ENCODE measurements at regions not wholly inside any gene's neighbourhood (a gene's known extent, or its start where the extent isn't known, plus 50 kb on each side); places are given as distances from the start of the nearest gene placed in this dataset.

DNA sequence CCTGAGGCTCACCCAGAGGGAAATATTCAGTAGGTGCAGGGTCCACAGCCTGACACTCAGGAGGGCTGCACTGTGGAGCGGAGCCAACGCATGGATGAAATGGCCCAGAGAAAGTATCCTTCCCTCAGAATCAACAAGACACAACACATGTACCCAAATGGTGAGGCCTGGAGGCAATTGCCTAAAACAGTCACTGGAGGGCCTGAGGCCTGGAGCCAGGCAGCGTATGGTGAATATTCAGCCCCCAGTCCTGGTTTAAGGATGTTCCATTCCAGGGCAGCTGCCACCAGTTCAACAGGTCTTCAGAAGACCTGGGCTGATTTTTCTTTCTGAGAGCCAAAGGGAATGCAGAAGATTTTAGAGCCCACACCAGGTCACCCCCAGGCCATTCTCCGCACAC, 264.8 kb downstream of the INSC start:
- DNase-seq (ENCODE audit: low read depth in 2 of 2) = no peak

DNA sequence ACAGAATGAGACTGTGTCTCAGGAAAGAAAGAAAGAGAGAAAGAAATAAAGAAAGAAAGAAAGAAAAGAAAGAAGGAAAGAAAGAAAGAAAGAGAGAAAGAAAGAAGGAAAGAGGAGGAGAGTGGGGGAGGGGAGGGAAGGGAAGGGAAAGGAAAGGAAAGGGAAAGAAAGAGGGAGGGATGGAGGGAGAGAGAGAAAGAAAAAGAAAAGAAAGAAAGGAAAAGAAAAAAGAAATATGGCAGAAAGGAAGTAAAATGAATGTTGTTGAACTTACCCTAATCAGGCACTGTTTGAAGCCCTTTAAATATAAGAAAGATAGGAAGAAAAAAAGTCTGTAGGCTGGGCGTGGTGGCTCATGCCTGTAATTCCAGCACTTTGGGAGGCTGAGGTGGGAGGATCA, 276.1 kb downstream of the INSC start:
- DNase-seq (ENCODE audit: low read depth in 2 of 2) = no peak

DNA sequence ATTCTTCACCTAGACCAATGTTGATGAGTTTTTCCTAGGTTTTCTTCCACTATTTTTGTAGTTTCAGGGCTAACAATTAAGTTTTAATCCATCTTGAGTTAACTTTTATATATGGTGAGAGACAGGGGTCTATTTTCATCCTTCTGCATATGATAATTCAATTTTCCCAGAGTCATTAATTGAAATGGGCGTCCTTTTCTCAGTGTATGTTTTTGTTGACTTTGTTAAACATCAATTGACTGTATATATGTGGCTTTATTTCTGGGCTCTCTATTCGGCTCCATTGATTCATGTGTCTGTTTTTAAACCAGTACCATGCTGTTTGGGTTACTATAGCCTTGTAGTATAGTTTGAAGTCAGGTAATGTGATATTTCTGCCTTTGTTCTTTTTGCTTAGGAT, 282.1 kb downstream of the INSC start:
- no peak for DNase-seq (ENCODE audit: low read depth in 2 of 2)

DNA sequence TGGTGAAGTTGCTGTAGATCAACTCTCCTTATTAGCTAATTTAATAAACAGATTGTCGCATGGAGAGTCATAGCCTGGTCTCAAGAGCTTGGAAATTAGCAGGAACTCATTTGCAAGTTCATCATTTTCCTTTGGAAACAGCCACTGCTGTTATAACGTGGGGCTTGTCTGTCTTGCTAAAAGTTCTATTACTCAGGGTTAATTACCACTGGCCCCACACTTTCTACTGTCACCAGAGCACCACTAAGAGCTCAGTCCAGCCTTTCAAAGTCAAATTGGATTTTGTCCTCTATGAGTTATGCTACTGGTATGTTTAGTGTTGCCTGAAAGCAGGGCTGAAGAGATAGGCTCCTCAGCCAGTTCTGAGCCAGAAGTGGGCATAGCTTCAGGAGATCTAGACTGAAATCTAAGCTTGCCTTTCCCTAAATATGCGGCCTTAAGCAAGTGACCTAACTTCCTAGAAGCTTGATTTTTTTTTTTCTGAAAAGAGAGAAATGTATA, 292.2 kb downstream of the INSC start:
- no peak for DNase-seq (ENCODE audit: low read depth in 2 of 2)

DNA sequence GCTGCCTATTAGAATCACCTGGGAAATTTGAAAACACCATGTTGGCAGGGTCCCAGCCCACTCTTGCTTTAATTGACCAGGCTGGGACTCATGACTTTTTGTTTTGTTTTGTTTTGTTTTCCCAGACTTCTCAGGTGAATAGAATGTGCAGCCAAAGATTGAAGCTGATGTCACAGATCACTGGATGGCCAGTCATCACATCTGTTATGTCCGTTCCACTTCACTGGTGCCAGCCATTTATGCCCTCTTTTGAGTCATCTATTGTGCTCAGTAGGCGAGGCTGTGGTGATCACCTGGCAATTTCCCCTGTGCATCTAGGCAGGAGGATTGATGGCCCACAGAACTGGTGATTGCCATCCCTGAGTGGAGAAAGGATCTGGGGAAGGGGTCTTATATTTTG, 297.3 kb downstream of the INSC start:
- DNase-seq (ENCODE audit: low read depth in 2 of 2) = no peak

DNA sequence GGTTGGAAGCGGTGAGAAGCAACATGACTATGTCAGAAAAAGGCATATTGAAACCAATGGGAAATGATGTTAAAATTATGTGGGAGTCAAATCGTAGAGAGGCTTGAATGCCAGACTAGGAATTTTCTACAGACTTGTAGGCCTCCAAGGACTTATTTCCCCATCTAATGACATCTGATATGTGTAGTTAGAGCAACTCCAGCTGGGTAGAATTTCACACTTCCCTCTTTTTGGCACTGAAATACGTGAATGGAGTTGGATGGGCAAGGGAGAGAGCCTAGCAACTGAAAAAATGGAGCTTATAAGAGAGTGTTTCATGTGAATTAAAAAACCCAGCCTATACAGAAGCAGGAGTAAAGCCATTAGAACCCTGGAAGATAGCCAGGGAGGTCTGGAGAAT, 304.2 kb downstream of the INSC start:
- DNase-seq (ENCODE audit: low read depth in 2 of 2) = no peak

DNA sequence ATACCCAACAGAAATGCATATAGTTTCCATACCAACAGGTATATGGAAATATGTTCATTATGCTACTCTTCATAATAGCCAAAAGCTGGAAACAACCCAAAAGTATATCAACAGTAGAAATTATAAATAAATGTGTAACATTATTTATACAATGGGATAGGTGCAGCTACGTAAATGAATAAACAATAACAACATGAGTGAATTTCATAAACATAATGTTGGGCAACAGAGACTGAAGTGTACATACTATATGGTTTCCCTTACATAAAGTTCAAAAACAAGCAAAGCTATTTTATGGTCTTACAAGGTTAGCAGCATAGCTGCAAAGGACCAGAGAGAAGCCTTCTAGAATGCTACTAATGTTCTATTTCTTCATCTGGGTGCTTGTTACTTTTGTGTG, 305.0 kb downstream of the INSC start:
- no peak for DNase-seq (ENCODE audit: low read depth in 2 of 2)

DNA sequence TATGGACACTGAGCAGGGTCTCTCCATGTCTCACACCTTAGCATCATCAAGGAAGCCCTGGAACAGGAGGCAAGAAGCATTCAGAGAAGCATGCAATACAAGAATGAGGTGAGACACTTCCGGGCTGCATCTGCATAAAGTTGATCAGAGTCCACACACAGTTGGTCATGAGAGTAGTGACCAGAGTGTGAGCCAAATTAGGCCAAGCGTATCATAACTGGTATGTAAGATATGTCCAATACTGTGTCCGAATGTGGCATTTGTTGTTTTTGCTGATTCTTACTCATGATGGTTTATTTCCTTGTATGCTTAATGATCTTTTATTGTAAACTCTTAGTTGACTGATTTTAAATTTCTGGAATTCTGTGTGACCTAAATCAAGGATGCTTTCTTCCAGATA, 315.7 kb downstream of the INSC start:
- DNase-seq (ENCODE audit: low read depth in 2 of 2) = no peak

DNA sequence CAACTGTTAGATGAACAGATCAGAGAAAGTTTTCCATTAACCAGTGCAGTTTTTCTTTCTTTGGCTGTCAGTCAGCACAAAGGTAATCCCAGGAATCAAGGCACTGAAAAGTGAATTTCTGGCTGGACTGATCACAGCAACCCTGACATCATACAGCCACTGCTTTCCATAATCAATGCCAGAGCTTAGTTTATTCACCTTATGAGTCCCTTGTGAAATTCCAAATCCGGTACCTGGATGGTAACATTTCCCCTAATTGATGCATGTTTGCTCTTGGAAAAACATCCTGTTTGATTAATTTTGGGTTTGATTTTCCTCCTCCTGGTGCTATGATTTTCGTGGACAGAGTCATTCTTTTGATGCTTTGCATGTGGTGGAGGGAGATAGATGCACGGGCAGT, 319.8 kb downstream of the INSC start:
- DNase-seq (ENCODE audit: low read depth in 2 of 2) = no peak

DNA sequence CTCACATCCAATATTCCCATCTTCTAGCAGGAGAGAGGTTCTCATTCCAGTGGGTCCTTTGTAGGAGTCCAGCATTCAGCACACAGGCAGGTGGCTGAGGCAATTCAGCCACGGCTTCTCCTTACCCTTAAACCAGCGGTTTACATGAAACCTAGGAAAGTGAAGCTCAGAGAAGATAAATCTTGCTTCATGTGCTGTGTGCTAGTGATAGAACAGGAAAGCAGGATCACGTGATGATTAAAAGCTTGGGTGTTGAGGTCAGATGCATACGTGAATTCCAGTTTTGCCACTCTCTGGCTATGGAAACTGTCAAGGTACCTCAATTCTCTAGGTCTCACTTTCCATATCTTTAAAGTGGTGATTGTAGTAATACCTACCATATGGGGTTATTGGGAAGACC, 331.6 kb downstream of the INSC start:
- DNase-seq (ENCODE audit: low read depth in 2 of 2) = no peak

DNA sequence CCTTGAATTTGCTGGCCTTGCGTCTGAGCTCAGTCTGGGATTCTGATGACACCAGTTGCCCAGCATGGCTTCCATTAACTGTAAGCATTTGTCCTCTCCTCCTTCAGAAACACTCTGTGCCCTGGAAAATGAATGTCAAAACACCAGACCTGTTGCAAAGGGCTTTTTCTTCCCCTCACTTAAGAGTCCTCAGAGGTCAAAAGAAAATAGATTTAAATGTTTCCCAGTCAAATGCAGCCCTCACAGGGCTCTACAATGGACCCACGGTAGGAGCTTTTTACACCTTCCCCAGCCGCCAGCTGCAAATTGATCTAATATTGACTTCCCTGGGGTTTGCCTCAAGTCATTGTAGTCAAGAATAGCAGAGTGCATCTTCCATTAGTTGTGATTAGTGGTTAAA, 332.2 kb downstream of the INSC start:
- no peak for DNase-seq (ENCODE audit: low read depth in 2 of 2)

DNA sequence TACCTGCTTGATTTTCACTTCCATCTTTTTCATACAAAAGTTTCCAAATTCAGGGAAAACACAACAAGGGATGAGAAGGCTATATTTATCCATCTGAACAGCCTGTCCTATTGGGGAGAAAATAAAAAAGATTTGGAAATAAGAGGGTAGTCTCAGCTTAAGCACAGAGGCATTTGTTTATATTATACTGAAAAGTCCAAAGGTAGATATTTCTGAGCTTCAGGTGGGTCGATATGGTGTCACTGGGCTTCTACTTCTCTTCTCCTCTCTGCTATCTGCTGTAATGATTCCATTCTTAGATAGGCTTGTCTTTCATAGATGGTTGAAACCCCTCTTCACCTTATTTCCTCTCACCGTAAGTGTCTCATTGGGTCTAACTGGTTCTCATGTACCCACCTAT, 337.0 kb downstream of the INSC start:
- DNase-seq (ENCODE audit: low read depth in 2 of 2) = no peak

DNA sequence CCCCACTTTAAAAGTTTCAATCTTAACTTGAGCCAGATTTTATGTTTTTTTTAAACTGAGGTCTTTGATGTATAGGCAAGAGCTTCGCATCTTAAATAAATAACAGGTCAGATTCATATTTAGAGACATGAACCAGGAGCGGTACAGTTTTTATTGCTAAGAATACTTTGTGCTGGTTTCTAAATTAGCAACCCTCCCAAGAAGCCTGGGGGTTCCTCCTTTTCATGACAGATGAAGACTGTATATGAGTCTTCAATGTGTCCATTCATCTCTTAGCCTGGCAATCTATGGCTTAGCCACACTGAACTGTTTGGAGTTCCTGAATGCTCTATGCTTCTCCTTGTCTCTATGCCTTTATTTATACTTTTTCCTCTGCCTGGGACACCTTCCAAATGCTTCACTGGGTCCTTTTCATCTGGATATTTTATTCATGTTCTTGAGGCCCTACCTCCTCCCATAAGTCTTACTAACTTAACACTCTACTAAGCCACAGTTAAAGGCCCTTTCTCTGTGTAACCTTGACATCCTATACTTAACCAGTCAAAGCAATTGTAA, 338.6 kb downstream of the INSC start:
- no peak for DNase-seq (ENCODE audit: low read depth in 2 of 2)

DNA sequence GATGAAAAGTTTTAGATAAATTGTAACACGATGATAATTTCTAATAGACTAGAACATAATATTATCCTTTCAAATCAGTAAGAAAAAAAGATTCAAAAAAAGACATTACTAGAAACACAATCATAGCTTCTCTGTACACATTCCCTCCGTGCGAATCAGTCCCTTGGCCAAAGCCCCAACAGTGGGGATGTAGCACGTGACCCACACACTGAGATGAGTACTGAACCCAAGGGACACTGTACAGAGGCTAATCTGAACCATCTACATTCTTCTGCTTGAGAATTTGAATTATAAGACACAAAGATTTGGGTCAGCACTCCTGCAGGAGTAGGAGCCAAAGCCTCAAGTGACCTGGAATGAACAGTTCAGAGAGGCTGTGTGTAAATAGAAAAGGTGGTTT, 353.7 kb downstream of the INSC start:
- DNase-seq (ENCODE audit: low read depth in 2 of 2) = no peak

DNA sequence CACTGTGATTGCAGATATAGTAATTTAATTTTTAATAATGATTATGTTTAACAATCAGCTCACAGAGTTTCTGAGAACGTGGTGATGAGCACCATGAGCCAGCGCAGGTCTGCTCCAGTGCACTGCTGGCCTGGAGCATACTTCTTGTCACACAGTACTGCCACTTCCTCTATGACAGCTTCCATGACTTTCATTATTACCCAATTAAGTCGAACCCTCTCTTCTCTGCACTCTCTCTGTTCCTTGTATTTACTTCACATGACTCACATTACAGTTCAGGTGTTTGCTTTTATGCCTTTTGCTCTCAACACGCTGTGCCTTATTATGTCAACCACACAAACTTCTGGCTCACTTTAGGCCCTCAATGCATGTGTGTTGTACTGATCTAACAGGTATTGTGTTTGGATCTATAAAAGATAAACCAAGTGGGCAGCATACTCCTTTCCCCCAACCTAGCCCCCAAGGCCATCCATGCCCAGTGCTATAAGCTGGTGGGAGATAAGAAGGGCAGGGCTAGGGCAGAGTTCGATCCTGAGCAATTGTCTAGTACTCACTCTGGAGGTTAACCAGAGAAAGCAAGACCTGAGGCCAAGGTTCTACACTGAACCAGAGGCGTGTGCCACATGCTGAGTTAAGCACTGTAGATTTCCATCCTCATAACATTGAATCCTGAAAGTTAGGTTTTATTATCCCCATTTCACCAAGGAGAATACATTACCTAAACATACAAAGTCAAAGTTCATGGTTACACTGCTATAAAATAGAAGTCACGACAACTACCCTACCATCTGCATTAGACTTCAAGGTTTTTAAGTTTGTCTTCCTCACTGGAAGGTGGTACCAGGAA, 356.5 kb downstream of the INSC start:
- no peak for DNase-seq (ENCODE audit: low read depth in 2 of 2)

DNA sequence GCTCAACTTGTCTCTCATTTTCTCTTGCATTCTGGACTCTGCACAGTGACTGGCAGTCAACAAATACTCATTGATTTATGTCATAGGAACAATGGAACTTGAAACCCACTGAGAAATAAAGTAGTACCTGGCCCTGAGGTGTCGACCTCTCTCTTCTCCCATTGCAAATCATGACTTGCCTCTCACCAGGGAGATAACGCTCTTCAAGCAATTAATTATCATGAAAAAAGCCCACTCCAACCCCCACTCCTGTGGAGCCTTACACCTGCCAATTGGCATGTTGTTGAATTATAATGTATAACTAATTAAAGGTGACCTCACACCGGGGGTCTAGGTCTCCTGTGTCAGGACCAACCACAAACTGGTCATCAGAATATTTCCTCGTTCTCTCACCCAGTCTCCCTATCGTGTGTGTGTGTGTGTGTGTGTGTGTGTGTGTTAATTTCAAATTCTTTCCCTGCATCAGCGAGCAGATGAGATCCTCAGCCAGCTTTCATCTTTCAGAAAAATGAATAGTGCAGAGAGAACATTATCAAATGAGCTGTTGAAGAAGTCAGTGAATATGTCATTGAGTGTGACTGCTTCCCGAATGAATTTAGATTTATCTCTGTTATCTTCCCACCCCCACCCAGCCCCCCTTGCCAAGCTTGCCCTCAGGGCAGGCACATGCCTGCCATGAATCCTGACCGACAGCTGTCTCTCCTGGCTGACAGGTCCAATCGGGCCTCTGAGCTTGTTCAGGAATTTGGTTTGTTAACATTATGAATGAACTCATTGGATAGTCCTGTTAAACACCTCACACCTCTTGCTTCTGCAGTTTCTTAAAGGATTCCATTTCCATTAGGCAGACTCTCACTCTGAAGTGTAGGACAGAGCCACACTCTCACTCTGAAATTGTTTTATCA, 357.4 kb downstream of the INSC start:
- DNase-seq (ENCODE audit: low read depth in 2 of 2) = no peak

DNA sequence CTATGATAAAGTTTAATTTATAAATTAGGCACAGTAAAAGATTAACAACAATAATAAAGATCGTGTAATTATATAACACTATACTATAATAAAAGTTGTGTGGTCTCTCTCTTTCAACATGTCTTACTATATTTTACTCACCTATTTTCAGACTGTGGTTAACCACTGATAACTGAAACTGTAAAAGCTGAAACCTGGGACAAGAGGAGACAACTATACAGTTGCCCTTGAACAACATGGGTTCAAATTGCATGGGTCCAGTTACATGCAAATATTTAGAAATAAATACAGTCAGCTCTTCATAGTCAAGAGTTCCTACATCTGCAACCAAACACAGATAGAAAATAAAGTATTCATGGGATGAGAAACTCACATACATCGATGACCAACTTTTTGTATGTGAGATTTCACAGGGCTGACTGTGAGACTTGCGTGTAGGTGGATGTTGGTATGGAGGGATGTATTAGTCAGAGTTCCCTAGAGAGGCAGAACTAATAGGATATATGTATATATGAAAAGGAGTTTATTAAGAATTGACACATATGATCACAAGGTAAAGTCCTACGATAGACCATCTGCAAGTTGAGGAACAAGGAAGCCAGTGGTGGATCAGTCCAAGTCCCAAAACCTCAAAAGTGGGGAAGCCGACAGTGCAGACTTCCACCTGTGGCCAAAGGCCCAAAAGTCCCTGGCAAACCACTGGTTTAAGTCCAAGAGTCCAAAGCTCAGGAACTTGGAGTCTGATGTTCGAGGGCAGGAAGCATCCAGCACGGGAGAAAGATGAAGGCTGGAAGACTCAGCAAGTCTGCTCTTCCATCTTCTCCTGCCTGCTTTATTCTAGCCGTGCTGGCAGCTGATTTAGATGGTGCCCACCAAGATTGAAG, 359.5 kb downstream of the INSC start:
- DNase-seq (ENCODE audit: low read depth in 2 of 2) = no peak

DNA sequence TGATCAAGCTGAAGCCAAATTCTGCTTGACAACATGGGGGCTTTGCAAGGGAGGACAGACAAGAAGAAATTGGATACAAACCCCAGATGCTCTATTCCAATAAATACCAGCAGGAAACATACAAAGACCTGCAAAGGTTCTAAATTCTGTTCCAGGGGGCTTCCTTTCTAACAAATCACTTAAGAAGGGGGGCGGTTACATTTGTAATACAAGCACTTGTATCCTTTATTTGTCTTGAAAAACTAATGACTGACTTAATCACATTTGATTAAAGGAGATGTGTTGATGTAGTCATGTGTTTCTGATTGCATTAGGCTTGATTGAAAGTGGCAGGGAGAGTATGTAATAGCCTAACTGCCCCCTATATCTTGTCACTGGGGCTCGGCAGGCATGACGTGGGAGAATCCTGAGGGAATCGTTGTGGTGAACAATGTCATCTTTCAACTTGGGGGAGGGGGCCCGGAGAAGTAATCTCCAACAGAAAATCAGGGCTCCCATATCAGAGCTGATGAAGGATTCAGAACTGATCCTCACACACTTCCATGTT, 361.7 kb downstream of the INSC start:
- no peak for DNase-seq (ENCODE audit: low read depth in 2 of 2)

DNA sequence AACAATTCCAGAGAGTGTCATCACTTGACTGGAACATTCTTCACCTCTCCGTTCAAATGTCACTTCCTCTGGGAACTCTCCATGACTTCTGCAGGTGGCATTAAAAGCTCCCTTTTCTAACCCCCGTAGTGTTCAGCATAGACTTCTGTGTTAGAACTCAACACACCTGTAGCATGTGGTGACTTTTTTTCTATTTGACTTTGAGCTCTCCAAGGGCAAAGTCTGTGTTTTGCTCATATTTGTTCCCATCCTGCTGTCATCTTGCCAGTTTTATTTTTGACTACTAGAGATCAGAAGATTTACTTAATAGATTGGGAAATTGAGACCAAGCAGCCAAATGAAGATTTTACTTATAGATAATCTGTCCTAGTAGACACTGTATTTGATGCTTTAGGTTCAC, 367.1 kb downstream of the INSC start:
- no peak for DNase-seq (ENCODE audit: low read depth in 2 of 2)

DNA sequence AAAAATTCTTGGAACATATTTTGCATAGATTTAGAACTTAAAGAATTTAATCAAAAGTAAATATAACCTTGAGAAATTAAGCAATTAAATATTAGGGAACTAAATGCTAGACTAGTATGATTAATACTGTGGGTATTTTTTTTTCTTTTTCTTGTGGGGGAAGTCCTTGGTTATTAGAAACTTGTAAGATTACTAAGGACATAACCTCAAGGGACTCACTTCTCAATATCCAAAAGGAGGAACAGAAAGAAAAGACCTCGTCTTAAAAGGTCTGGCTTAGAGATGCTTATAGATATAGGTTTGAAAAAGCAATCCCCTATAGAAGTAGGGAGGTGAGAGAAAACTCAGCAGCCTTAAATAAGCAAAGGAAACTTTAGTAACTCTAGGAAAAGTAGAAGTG, 368.5 kb downstream of the INSC start:
- DNase-seq (ENCODE audit: low read depth in 2 of 2) = no peak

DNA sequence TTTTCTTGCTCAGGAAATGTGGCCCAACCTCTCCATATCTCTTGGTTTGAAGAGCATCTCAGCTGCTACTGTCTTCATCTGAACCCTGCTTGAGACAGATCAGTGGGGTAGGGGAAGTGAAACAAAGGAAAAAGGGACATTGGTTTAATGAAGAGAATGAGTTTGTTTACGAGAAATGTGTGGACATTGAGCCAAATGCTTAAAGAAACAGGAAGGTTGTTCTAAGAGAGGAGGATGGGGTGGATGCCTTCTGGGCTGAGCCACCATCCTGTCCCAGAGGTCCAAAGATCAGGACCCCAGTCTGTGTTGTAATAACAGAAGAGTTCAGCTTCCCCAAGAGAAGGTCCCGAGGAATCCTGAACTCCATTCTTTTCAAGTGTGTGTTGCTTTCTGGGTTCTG, 369.7 kb downstream of the INSC start:
- DNase-seq (ENCODE audit: low read depth in 2 of 2) = no peak
